Activated naive CD8-positive, alpha-beta T cell treated with anti-CD3 and anti-CD28 coated beads, Interleukin-2, amount 10 ng/mL, durations not matched to agents 7 days and 5 days (primary cell): ENCODE measurements at regions not wholly inside any gene's neighbourhood (a gene's known extent, or its start where the extent isn't known, plus 50 kb on each side); places are given as distances from the start of the nearest gene placed in this dataset.
"Not testable (repeated sequence)": the region's sequence is repeated elsewhere in the genome, so short reads cannot be mapped to it uniquely, and the experiment has no call there.

Source experiments
- ATAC-seq: fragments of 150-1000 bp; cut with Tn5 transposase; one replicate; pipeline ENCODE4 v1.10.0; 2021; ENCODE audit warnings: low read depth, moderate library complexity
- POLR2A ChIA-PET: fragments of 350-600 bp; sonication (Branson Sonifier 250); formaldehyde crosslinking; loops from one replicate; lab custom pipeline; 2021; ENCODE audit warnings: antibody characterized with exemption; lab: Charles Lee
- DNase-seq: peaks from one replicate; pipeline ENCODE4 v3.0.0; 2021
- H3K27ac Mint-ChIP-seq: one replicate; pipeline ENCODE4 v1.8.0; 2022; ENCODE audit warnings: mild to moderate bottlenecking, mixed read lengths
- H3K27me3 Mint-ChIP-seq: one replicate; pipeline ENCODE4 v1.8.0; 2022; ENCODE audit warnings: mild to moderate bottlenecking, moderate library complexity, mixed read lengths
- H3K36me3 Mint-ChIP-seq: one replicate; pipeline ENCODE4 v1.8.0; 2021; ENCODE audit warnings: mild to moderate bottlenecking, mixed read lengths
- H3K4me1 Mint-ChIP-seq: one replicate; pipeline ENCODE4 v1.8.0; 2021; ENCODE audit warnings: mixed read lengths
- H3K4me3 Mint-ChIP-seq: one replicate; pipeline ENCODE4 v1.8.0; 2022; ENCODE audit warnings: mild to moderate bottlenecking, moderate library complexity, mixed read lengths
- H3K9me3 Mint-ChIP-seq: one replicate; pipeline ENCODE4 v1.8.0; 2021; ENCODE audit warnings: mixed read lengths

- H3K4me3 Mint-ChIP-seq, result no peak overlapping the region
- H3K4me1 Mint-ChIP-seq, result no peaks in the 10 kb centered on the region
- H3K27me3 Mint-ChIP-seq, result peaks cover 6% of the 10 kb centered on the region
- H3K27ac Mint-ChIP-seq, result no peak overlapping the region
- POLR2A ChIA-PET, result no interaction called here
- DNase-seq (no peak), ATAC-seq (no peak)
- no peaks in the 10 kb centered on the region for H3K36me3 Mint-ChIP-seq
- H3K9me3 Mint-ChIP-seq, result no peaks in the 10 kb centered on the region
These were observed 187.1 kb upstream of the PHACTR1 start for GRCh38 chr6:12529364-12530019.

GRCh38 chr6:12530345-12530744 lies 186.2 kb upstream of the PHACTR1 start:
- ATAC-seq (no peak), DNase-seq (no peak)
- POLR2A ChIA-PET, result no interaction called here
- no peaks in the 10 kb centered on the region for H3K9me3 Mint-ChIP-seq
- no peak overlapping the region for H3K4me3 Mint-ChIP-seq
- no peak overlapping the region for H3K27ac Mint-ChIP-seq
- H3K27me3 Mint-ChIP-seq, result peaks cover 4% of the 10 kb centered on the region
- no peaks in the 10 kb centered on the region for H3K4me1 Mint-ChIP-seq
- H3K36me3 Mint-ChIP-seq, result no peaks in the 10 kb centered on the region

GRCh38 chr6:12533586-12533985 lies 183.0 kb upstream of the PHACTR1 start:
- no peak for DNase-seq
- Mint-ChIP-seq H3K4me1 (no peaks in the 10 kb centered on the region), H3K27me3 (peaks cover 4% of the 10 kb centered on the region), H3K27ac (no peak overlapping the region), H3K36me3 (no peaks in the 10 kb centered on the region), H3K9me3 (no peaks in the 10 kb centered on the region), H3K4me3 (no peak overlapping the region)
- ATAC-seq, result no peak
- POLR2A ChIA-PET, result no interaction called here

- no peak overlapping the region for H3K4me3 Mint-ChIP-seq
- no peak overlapping the region for H3K27ac Mint-ChIP-seq
- POLR2A ChIA-PET, result no interaction called here
- no peaks in the 10 kb centered on the region for H3K36me3 Mint-ChIP-seq
- DNase-seq (no peak), ATAC-seq (no peak)
- H3K27me3 Mint-ChIP-seq, result peaks cover 4% of the 10 kb centered on the region
- no peaks in the 10 kb centered on the region for H3K4me1 Mint-ChIP-seq
- no peaks in the 10 kb centered on the region for H3K9me3 Mint-ChIP-seq
These were observed 182.3 kb upstream of the PHACTR1 start for GRCh38 chr6:12534069-12534853.

GRCh38 chr6:12535586-12536314 lies 180.8 kb upstream of the PHACTR1 start:
- POLR2A ChIA-PET, result no interaction called here
- no peak for ATAC-seq
- Mint-ChIP-seq H3K9me3 (no peaks in the 10 kb centered on the region), H3K27ac (no peak overlapping the region), H3K4me3 (no peak overlapping the region), H3K27me3 (peaks cover 4% of the 10 kb centered on the region), H3K4me1 (no peaks in the 10 kb centered on the region), H3K36me3 (no peaks in the 10 kb centered on the region)
- DNase-seq, result no peak

- no peaks in the 10 kb centered on the region for H3K36me3 Mint-ChIP-seq
These were observed 180.2 kb upstream of the PHACTR1 start for GRCh38 chr6:12536416-12536815.

GRCh38 chr6:12537389-12537788 lies 179.2 kb upstream of the PHACTR1 start:
- H3K27me3 Mint-ChIP-seq, result peaks cover 4% of the 10 kb centered on the region
- no peaks in the 10 kb centered on the region for H3K36me3 Mint-ChIP-seq
- DNase-seq, result no peak
- POLR2A ChIA-PET, result no interaction called here
- no peak for ATAC-seq
- peaks cover 2% of the 10 kb centered on the region for H3K9me3 Mint-ChIP-seq
- H3K27ac Mint-ChIP-seq, result no peak overlapping the region
- no peak overlapping the region for H3K4me3 Mint-ChIP-seq
- no peaks in the 10 kb centered on the region for H3K4me1 Mint-ChIP-seq

More at GRCh38 chr6:12536416-12536815, 180.2 kb upstream of the PHACTR1 start:
- Mint-ChIP-seq H3K27ac (no peak overlapping the region), H3K4me1 (no peaks in the 10 kb centered on the region), H3K27me3 (peaks cover 4% of the 10 kb centered on the region), H3K9me3 (no peaks in the 10 kb centered on the region), H3K4me3 (no peak overlapping the region)
- DNase-seq (no peak), ATAC-seq (no peak)
- POLR2A ChIA-PET, result no interaction called here

GRCh38 chr6:12538881-12539357 lies 177.6 kb upstream of the PHACTR1 start:
- peaks cover 4% of the 10 kb centered on the region for H3K27me3 Mint-ChIP-seq
- ATAC-seq, result no peak
- H3K4me3 Mint-ChIP-seq, result no peak overlapping the region
- H3K9me3 Mint-ChIP-seq, result peaks cover 2% of the 10 kb centered on the region
- H3K4me1 Mint-ChIP-seq, result no peaks in the 10 kb centered on the region
- H3K36me3 Mint-ChIP-seq, result no peaks in the 10 kb centered on the region
- POLR2A ChIA-PET, result no interaction called here
- no peak overlapping the region for H3K27ac Mint-ChIP-seq
- no peak for DNase-seq

GRCh38 chr6:12542319-12543115 lies 174.1 kb upstream of the PHACTR1 start:
- H3K4me1 Mint-ChIP-seq, H3K36me3 Mint-ChIP-seq, H3K27ac Mint-ChIP-seq, DNase-seq, H3K9me3 Mint-ChIP-seq, ATAC-seq, POLR2A ChIA-PET, H3K4me3 Mint-ChIP-seq, H3K27me3 Mint-ChIP-seq: not testable (repeated sequence)

GRCh38 chr6:12543953-12544352 lies 172.6 kb upstream of the PHACTR1 start:
- POLR2A ChIA-PET, result no interaction called here
- no peak for ATAC-seq
- DNase-seq, result no peak
- Mint-ChIP-seq H3K27ac (no peak overlapping the region), H3K4me1 (no peaks in the 10 kb centered on the region), H3K4me3 (no peak overlapping the region), H3K9me3 (peaks cover 6% of the 10 kb centered on the region), H3K36me3 (no peaks in the 10 kb centered on the region), H3K27me3 (no peaks in the 10 kb centered on the region)

- DNase-seq, result no peak
- Mint-ChIP-seq H3K4me1 (no peaks in the 10 kb centered on the region), H3K4me3 (no peak overlapping the region), H3K9me3 (peaks cover 6% of the 10 kb centered on the region), H3K36me3 (no peaks in the 10 kb centered on the region), H3K27ac (no peak overlapping the region), H3K27me3 (no peaks in the 10 kb centered on the region)
- ATAC-seq, result no peak
- POLR2A ChIA-PET, result no interaction called here
These were observed 171.6 kb upstream of the PHACTR1 start for GRCh38 chr6:12544821-12545565.

GRCh38 chr6:12545619-12546409 lies 170.8 kb upstream of the PHACTR1 start:
- POLR2A ChIA-PET, result no interaction called here
- no peak for DNase-seq
- Mint-ChIP-seq H3K36me3 (no peaks in the 10 kb centered on the region), H3K27ac (no peak overlapping the region), H3K9me3 (peaks cover 6% of the 10 kb centered on the region), H3K4me1 (no peaks in the 10 kb centered on the region), H3K27me3 (no peaks in the 10 kb centered on the region), H3K4me3 (no peak overlapping the region)
- no peak for ATAC-seq
